NCI-H146 (cell line): ENCODE measurements at regions not wholly inside any gene's neighbourhood (a gene's known extent, or its start where the extent isn't known, plus 50 kb on each side); places are given as distances from the start of the nearest gene placed in this dataset.
"Not testable (repeated sequence)": the region's sequence is repeated elsewhere in the genome, so short reads cannot be mapped to it uniquely, and the experiment has no call there.

Experiments
- DNase-seq: peaks from one replicate; lab custom pipeline; 2025; lab: John Stamatoyannopoulos, UW

- peak; percentile 23 for DNase-seq
Measured at GRCh38 chr5:52015760-52016159, 632.5 kb downstream of the ISL1 start.

DNA sequence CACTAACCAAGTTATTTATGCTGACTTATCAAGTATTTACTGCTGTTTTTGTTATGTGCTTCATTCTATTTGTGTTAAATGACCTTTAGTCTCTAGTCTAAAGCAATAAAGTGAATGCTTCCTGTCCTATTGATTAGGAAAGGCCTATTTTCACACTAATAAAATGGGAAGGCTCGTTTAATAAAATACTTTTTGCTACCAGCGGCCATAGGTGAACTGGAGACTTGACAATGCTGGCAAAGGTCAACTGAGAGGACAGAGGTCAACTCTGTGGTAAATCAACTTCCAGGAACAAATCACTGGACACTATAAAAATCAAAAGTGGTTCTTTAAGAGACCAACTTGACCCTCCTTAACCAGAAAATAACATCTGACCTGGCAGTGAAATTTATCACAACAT lies 634.3 kb downstream of the ISL1 start:
- no peak for DNase-seq

GRCh38 chr5:52024359-52024758 lies 641.1 kb downstream of the ISL1 start:
- DNase-seq: no peak

DNA sequence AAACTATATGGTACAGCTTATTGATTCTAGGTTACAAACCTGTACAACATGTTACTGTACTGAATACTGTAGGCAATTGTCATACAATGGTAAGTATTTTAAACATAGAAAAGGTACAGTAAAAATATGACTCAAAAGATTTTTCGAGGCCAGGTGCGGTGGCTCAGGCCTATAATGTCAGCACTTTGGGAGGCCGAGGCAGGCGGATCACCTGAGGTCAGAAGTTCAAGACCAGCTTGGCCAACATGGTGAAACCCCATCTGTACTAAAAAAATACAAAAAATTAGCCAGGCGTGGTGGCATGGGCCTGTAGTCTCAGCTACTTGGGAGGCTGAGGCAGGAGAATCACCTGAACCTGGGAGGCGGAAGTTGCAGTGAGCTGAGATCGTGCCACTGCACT lies 646.6 kb downstream of the ISL1 start:
- not testable (repeated sequence) for DNase-seq

- no peak for DNase-seq
Measured at GRCh38 chr5:52041842-52042241, 658.6 kb downstream of the ISL1 start.

DNA sequence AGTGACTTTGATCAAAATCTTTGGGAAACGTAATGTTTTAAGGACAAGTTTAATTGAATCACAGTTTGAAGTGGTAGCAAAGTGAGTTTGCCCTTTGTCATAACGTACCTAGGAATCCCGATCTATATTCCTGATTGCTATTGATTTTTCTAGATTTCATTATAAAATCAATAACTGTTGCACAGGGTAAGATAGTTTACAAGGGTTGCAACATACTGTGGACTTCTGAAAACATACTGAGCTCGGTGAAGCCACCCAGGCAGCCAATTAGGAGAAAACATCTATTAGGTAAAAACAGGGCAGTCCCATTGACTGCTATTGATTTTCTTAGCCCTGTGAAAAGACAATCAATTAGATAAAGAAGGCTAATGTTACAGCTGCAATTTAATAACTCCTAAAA lies 659.9 kb downstream of the ISL1 start:
- peak; percentile 100 for DNase-seq

GRCh38 chr5:52043543-52043942 lies 660.3 kb downstream of the ISL1 start:
- DNase-seq: peak; percentile 100

DNA sequence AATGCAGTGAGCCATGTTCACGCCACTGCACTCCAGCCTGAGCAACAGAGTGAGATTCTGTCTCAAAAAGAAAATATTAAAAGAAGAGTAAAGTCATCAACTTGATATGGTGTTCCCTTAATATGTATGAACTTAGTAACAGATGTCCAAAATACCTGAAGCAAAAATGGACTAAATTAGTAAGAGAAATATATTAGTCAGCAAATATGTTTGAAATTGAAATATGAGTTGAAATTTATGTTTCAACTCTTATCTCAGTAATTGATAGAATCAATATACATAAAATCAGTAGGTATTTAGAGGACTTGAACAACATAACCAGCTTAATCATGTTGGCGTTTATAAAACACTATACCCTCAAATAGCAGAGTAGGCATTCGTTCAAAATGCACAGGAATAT lies 668.5 kb downstream of the ISL1 start:
- no peak for DNase-seq

DNA sequence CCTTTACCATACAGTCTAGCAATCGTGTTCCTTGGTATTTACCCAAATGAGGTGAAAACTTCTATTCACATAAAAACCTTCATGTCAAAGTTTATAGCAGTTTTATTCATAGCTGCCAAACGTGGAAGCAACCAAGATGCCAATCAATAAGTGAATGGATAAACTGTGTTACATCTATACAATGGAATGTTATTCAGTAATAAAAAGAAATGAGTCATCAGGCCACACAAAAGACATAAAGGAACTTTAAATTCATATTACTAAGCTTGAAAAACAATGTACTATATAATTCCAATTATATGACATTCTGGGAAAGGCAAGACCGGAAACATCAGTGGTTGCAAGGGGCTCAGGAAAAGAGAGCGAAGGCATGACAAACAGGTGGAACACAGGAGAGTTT lies 679.9 kb downstream of the ISL1 start:
- DNase-seq: no peak

DNA sequence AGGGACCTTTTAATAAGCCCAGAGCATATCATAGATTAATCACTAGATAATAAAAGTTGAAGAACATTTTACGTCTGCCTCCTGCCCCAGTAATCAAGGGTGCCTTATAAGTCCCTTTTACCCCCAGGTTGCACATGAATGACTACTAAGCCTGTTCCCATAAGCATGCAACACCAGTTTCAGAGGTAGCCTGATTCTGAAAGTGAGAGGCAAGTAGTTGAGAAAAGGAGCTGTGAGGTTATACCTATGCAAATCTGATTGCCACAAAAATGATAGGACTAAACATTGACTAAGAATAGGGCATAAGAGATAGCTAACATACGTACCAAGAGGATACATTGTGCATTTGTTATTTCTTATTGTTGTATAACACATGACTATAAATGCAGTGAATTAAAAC lies 681.9 kb downstream of the ISL1 start:
- DNase-seq: no peak

DNA sequence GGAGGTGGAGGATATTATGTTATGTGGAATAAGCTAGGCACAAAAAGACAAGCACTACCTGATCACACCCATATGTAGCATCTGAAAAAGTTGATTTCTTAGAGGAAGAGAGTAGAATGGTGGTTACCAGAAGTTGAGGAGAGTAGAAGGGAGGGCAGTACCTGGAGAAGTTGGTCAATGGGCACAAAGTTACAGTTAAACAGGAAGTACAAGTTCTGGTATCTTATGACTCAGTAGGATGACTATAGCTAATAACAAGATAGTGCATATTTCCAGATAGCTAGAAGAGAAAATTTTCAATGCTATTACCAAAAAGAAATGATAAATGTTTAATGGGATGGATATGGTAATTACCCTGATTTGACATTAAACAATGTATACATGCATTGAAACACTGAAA lies 686.7 kb downstream of the ISL1 start:
- no peak for DNase-seq

GRCh38 chr5:52073993-52074689 lies 690.9 kb downstream of the ISL1 start:
- DNase-seq: no peak

GRCh38 chr5:52077941-52078815 lies 694.9 kb downstream of the ISL1 start:
- peak; percentile 68 for DNase-seq

DNA sequence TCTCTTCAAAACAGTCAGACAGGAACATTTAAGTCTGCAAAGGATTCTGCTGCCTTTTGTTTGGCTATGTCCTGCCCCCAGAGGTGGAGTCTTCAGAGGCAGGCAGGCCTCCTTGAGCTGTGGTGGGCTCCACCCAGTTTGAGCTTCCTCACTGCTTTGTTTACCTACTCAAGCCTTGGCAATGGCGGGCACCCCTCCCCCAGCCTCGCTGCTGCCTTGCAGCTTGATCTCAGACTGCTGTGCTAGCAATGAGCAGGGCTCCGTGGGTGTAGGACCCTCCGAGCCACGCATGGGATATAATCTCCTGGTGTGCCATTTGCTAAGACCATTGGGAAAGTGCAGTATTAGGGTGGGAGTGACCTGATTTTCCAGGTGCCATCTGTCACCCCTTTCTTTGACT lies 685.4 kb upstream of the ITGA1 start:
- DNase-seq: not testable (repeated sequence)

DNA sequence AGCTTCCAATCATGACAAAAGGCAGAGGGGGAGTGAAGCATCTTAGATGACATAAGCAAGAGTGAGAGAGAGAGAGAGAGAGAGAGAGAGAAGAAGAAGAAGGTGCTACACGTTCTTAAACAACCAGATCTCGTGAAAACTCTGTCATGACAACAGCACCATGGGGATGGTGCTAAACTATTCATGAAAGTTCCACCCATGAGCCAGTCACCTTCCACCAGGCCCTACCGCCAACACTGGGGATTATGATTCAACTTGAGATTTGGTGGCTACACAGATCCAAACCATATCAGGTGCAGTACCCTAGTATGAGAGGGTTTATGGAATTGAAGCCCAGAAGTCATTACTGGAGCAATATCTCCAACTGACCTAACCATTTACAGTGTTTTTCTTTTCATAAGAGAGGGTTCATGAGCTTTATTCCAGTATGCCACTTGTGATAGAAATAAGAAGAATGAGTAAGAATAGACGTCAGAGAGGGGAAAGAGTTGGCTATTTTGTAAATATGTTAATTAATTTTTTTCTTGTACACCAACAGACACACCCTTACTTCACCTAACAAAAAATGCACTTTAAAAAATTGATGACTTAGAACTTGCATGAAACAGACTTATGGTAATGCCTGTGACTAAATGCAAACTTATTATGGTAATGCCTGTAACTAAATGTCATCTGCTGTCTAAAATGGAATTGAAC lies 680.4 kb upstream of the ITGA1 start:
- DNase-seq: no peak

DNA sequence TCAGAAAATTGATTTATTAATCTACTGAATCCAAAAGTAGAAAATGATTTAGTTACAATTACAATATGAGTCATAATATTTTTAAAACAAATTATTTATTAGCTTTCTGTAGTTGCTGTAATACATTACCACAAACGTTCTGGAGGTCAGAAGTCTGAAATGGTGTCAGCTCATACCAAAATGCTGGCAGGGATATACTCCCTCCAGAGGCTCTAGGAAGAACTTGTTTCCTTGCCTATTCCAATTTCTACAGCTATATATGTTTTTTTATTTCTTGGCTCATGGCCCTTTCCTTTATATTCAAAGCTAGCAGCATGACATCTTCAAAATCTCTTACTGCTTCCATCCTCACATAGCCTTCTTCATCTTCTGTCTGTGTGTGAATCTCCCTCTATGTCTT lies 667.9 kb upstream of the ITGA1 start:
- DNase-seq: no peak

DNA sequence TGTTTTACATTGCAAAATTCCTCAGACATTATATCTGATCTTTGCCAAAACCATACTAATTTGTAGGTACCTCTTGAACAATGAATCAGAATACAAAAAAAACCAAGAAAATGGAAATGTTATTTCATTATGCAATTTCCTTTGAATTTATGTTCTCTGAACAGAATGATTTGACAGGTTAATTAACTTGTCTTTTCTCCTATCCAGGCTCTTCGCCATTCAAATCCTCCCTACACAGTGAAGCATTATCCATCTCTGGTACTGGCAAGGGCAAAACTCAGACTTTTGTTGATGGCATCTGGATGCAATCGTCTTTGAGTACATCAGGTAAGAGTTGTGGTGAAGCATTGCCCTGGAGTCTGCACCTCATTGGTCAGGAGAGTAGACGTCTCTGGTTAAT lies 655.7 kb upstream of the ITGA1 start:
- no peak for DNase-seq

- DNase-seq: peak; percentile 12
Measured at GRCh38 chr5:52134013-52134650, 653.6 kb upstream of the ITGA1 start.

DNA sequence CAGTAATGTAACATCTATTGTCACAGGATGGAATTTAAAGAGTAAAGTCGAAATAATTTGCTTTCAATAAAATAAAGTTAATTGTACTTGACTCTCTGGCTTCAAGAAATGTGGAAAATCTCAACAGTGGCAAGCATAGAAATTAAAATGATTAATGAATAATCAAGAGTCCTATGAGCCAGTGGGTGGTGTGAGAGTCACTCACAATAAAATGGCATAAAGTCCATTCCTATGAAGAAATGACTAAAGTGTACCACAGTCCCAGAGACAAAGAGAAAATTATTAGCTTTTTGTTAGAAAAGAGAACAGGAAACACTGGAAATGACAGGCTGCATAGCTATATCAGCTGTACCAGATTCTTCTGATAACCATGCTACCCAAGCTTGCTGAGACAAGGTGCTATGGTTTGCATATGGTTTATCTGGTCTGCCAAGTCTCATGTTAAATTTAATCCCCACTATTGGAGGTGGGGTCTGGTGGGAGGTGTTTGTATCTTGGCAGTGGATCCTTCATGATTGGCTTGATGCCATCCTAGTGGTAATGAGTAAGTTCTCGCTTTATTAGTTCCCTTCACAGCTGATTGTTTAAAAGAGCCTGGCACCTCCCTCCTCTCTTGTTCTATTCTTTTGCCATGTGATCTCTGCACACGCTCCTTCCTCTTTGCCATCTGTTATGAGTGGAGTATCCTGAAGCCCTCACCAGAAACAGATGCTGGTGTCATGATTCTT lies 647.7 kb upstream of the ITGA1 start:
- no peak for DNase-seq

DNA sequence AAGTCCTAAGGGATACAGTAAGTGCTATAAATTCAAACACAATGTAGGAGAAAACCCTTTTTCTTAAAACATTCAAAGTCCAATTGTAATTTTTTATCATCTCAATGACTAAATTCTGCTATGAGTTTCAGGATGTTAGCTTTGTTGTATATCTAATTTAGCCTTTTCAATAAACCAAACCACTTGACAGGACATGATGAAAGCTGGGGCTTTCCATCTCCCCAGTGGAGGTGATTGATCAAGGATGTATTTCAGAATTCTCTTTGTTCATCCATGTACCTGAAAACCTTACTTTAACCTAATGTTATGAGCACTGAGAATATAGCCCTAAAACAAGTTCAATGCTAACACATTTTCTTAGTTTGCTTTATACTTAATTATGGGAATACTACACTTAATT lies 639.0 kb upstream of the ITGA1 start:
- peak; percentile 9 for DNase-seq

DNA sequence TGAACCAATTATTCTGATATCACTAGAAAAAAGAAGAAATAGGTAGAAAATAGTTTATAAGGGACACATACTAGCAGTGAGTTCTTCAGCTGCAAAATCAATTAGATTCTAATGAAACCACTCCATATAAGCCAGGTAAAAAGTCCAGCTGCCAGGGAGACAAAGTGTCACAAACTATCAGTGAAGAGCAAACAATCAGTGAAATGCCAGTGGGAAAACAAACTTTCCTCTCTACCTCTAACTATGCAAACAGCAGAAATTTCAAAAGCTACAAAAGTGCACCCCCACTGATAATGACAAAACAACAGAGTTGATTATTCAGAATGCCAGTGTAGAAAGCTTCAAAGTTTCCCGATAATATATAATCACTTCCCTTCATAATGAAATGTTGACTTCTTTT lies 637.2 kb upstream of the ITGA1 start:
- DNase-seq: peak; percentile 87

DNA sequence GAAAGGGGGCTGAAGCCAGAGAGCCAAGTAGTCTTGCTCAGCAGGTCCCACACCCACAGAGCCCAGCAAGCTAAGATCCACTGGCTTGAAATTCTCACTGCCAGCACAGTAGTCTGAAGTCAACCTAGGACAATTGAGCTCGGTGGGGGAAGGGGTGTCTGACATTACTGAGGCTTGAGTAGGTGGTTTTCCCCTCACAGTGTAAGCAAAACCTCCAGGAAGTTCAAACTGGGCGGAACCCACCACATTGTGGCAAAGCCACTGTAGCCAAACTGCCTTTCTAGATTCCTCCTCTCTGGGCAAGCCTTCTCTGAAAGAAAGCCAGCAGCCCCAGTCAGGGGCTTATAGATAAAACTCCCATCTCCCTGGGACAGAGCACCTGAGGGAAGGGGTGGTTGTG lies 630.9 kb upstream of the ITGA1 start:
- not testable (repeated sequence) for DNase-seq
